WTC11 (cell line): ENCODE measurements at regions not wholly inside any gene's neighbourhood (a gene's known extent, or its start where the extent isn't known, plus 50 kb on each side); places are given as distances from the start of the nearest gene placed in this dataset.

Source experiments
- CTCF ChIP-seq: fragments of 200-600 bp; IDR thresholded peaks from 2 replicates; pipeline ENCODE4 v1.8.0; 2022; ENCODE audit warnings: antibody characterized with exemption
- TF ChIP-seq, protein P1 (sequence below): sonication (generic); formaldehyde crosslinking; IDR thresholded peaks from 2 replicates; pipeline ENCODE4 v1.8.0; 2023; ENCODE audit warnings: mild to moderate bottlenecking, missing genetic modification reagents

- TF ChIP-seq CTCF: no peak
- TF ChIP-seq, protein P1, sequence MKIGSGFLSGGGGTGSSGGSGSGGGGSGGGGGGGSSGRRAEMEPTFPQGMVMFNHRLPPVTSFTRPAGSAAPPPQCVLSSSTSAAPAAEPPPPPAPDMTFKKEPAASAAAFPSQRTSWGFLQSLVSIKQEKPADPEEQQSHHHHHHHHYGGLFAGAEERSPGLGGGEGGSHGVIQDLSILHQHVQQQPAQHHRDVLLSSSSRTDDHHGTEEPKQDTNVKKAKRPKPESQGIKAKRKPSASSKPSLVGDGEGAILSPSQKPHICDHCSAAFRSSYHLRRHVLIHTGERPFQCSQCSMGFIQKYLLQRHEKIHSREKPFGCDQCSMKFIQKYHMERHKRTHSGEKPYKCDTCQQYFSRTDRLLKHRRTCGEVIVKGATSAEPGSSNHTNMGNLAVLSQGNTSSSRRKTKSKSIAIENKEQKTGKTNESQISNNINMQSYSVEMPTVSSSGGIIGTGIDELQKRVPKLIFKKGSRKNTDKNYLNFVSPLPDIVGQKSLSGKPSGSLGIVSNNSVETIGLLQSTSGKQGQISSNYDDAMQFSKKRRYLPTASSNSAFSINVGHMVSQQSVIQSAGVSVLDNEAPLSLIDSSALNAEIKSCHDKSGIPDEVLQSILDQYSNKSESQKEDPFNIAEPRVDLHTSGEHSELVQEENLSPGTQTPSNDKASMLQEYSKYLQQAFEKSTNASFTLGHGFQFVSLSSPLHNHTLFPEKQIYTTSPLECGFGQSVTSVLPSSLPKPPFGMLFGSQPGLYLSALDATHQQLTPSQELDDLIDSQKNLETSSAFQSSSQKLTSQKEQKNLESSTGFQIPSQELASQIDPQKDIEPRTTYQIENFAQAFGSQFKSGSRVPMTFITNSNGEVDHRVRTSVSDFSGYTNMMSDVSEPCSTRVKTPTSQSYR (CRISPR knock-in tag): no peak
These were observed 204.9 kb upstream of the CYRIA start for GRCh38 chr2:16870491-16871076.
